ENCODE measurements at regions not wholly inside any gene's neighbourhood (a gene's known extent, or its start where the extent isn't known, plus 50 kb on each side); places are given as distances from the start of the nearest gene placed in this dataset.

GRCh38 chr7:52877240-52877639 is 158.2 kb upstream of the POM121L12 start:
- DNase-seq = no peak

- DNase-seq = no peak
Measured at GRCh38 chr7:52876402-52876801, 159.0 kb upstream of the POM121L12 start.

- DNase-seq = no peak
Measured at GRCh38 chr7:52863652-52864051, 171.8 kb upstream of the POM121L12 start.

- no peak for DNase-seq
Measured at GRCh38 chr7:52862321-52862720, 173.1 kb upstream of the POM121L12 start.

GRCh38 chr7:52857367-52857766 is 178.1 kb upstream of the POM121L12 start:
- DNase-seq = no peak

- no peak for DNase-seq
Measured at GRCh38 chr7:52854681-52855080, 180.8 kb upstream of the POM121L12 start.

- DNase-seq = no peak
Measured at GRCh38 chr7:52851547-52851946, 183.9 kb upstream of the POM121L12 start.

- no peak for DNase-seq
Measured at GRCh38 chr7:52843436-52843835, 192.0 kb upstream of the POM121L12 start.

GRCh38 chr7:52842202-52842900 is 193.1 kb upstream of the POM121L12 start:
- no peak for DNase-seq

GRCh38 chr7:52838981-52839411 is 196.4 kb upstream of the POM121L12 start:
- no peak for DNase-seq

GRCh38 chr7:52831321-52831720 is 204.1 kb upstream of the POM121L12 start:
- no peak for DNase-seq

GRCh38 chr7:52830801-52831200 is 204.6 kb upstream of the POM121L12 start:
- DNase-seq = no peak

GRCh38 chr7:52826515-52827265 is 208.7 kb upstream of the POM121L12 start:
- DNase-seq = no peak

GRCh38 chr7:52825611-52826010 is 209.8 kb upstream of the POM121L12 start:
- no peak for DNase-seq

GRCh38 chr7:52811537-52811936 is 223.9 kb upstream of the POM121L12 start:
- DNase-seq = no peak

- no peak for DNase-seq
Measured at GRCh38 chr7:52799817-52800216, 235.6 kb upstream of the POM121L12 start.

GRCh38 chr7:52797801-52798200 is 237.6 kb upstream of the POM121L12 start:
- no peak for DNase-seq

- DNase-seq = no peak
Measured at GRCh38 chr7:52794621-52795020, 240.8 kb upstream of the POM121L12 start.

- DNase-seq = no peak
Measured at GRCh38 chr7:52791176-52791700, 244.2 kb upstream of the POM121L12 start.

- DNase-seq = no peak
Measured at GRCh38 chr7:52786174-52786573, 249.3 kb upstream of the POM121L12 start.

- DNase-seq = no peak
Measured at GRCh38 chr7:52782348-52782747, 253.1 kb upstream of the POM121L12 start.

- DNase-seq = no peak
Measured at GRCh38 chr7:52781250-52781649, 254.2 kb upstream of the POM121L12 start.

GRCh38 chr7:52779004-52779403 is 256.4 kb upstream of the POM121L12 start:
- no peak for DNase-seq
